Bronchial epithelial cell (primary cell): ENCODE measurements at regions not wholly inside any gene's neighbourhood (a gene's known extent, or its start where the extent isn't known, plus 50 kb on each side); places are given as distances from the start of the nearest gene placed in this dataset.
A peak's percentile ranks its signal among the peaks of the same experiment; 100 is the strongest.

Experiments used
- DNase-seq: peaks from one replicate; pipeline ENCODE4 v3.0.0-alpha.2; 2010; ENCODE audit warnings: low read depth
- FAIRE-seq: peaks from 2 replicates; lab custom pipeline; 2011; peaks lifted over from hg19 to GRCh38; lab: Jason Lieb, UNC
- H3K27me3 ChIP-seq: 2 replicates; pipeline ENCODE4 v1.5.1; 2011; ENCODE audit warnings: low read length; ENCODE audit not compliant: control insufficient read depth, insufficient read depth
- H3K36me3 ChIP-seq: 2 replicates; pipeline ENCODE4 v1.5.1; 2011; ENCODE audit warnings: low read length; ENCODE audit not compliant: control insufficient read depth, insufficient read depth
- H3K4me3 ChIP-seq: 2 replicates; pipeline ENCODE4 v1.5.1; 2011; ENCODE audit warnings: mild to moderate bottlenecking, low read depth, low read length, control low read depth
- TF ChIP-seq, protein P1 (sequence below): IDR thresholded peaks from 2 replicates; pipeline ENCODE4 v1.5.1; 2011; ENCODE audit warnings: mild to moderate bottlenecking, moderate library complexity, low read length, control low read depth, inconsistent platforms; ENCODE audit not compliant: insufficient read depth, severe bottlenecking

DNA sequence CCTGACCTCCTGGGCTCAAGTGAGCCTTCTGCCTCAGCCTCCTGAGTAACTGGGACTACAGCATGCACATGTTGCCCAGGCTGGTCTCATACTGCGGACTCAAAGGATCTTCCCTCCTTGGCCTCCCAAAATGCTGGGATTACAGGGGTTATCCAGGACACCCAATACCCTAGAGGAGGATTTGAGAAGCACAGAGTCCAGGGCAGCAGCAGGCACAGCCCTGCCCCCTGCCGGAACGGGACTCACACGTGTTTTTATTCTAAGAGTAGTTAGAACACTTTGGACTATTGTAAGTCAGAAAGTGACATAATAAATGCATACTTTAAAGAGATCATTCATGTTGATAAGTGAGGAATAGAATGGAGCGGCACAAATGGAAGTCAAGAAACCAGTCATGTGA lies 80.2 kb downstream of the C6orf118 start:
- H3K27me3 ChIP-seq: no peaks in the 10 kb centered on the region
- H3K36me3 ChIP-seq: no peaks in the 10 kb centered on the region
- DNase-seq: no peak
- no peak for FAIRE-seq
- no peak overlapping the region for H3K4me3 ChIP-seq
- TF ChIP-seq, protein P1, sequence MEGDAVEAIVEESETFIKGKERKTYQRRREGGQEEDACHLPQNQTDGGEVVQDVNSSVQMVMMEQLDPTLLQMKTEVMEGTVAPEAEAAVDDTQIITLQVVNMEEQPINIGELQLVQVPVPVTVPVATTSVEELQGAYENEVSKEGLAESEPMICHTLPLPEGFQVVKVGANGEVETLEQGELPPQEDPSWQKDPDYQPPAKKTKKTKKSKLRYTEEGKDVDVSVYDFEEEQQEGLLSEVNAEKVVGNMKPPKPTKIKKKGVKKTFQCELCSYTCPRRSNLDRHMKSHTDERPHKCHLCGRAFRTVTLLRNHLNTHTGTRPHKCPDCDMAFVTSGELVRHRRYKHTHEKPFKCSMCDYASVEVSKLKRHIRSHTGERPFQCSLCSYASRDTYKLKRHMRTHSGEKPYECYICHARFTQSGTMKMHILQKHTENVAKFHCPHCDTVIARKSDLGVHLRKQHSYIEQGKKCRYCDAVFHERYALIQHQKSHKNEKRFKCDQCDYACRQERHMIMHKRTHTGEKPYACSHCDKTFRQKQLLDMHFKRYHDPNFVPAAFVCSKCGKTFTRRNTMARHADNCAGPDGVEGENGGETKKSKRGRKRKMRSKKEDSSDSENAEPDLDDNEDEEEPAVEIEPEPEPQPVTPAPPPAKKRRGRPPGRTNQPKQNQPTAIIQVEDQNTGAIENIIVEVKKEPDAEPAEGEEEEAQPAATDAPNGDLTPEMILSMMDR: no peak

GRCh38 chr6:165227644-165228329 lies 81.6 kb downstream of the C6orf118 start:
- no peaks in the 10 kb centered on the region for H3K36me3 ChIP-seq
- FAIRE-seq: no peak
- TF ChIP-seq, protein P1: no peak
- no peaks in the 10 kb centered on the region for H3K27me3 ChIP-seq
- no peak overlapping the region for H3K4me3 ChIP-seq
- DNase-seq: peak; percentile 85

DNA sequence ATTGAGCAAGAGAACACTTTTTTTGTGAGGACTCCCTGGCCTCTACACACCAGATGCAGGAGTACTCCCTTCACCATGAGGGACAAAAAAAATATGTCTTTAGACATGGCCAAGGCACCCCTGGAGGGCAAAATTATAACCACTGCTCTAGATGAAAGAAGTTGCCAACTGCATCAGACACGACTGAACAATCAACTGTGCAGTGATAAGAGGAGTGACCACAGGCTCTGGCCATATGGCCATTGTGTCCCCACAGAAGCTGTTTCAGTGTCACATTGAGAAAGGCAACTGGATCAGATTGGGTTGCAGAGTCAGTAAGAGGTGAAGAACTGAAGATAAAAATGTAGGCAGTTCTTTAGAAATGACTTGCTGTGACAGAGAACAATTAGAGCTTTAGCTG lies 85.7 kb downstream of the C6orf118 start:
- TF ChIP-seq, protein P1: no peak
- no peak overlapping the region for H3K4me3 ChIP-seq
- H3K36me3 ChIP-seq: no peaks in the 10 kb centered on the region
- no peaks in the 10 kb centered on the region for H3K27me3 ChIP-seq
- DNase-seq (no peak), FAIRE-seq (no peak)

DNA sequence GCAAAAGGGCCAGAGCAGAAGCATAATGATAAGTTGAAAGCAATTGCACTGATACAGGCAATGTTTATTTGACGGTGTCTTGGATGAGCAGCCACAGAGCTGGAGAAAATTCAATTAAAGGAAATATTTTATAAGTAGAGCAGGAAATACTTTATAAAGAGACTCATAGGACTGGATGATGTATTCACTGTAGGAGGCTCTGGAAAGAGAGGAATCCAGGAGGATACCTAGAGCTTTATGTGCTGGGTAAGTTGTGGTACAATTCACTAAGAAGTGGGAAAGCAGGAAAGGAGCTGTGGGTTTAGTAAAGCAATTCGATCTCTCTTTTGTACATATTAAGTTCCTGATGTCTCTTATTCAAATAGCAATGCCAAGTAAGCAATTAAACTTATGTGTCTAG lies 86.3 kb downstream of the C6orf118 start:
- Histone ChIP-seq H3K27me3 (no peaks in the 10 kb centered on the region), H3K36me3 (no peaks in the 10 kb centered on the region), H3K4me3 (no peak overlapping the region)
- DNase-seq (no peak), FAIRE-seq (no peak)
- TF ChIP-seq, protein P1: no peak

DNA sequence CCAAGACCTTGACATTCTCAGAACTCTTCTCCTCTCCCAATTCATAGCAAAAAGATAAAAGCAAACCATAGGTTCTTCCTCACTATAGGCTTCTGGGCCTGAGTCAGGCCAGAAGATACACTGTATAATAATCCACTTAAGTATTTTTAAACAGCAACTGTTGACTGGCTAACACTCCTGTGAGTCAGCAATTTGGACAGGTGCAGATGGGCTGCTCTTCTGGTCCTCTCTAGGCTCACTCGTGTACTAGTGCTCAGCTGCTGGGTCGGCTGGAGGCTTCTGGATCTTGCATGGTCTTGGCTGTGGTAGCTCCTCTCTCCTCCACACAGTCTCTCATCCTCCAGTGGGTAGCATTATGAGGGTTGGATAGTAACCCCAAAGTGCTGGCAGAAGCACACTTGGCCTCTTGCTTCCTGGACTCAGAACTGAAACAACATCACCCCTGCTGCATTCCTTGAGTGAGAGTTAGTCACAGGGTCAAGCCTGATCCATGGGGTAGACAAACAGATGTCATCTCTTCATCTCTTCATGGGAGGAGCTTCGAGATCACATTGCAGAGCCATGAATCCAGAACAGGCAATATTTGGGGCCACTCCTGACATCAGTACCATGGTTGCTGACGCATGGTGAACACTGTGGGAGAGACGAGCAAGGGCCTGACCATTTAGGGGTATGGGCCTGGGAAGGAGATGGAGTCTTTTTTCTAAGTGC lies 86.9 kb downstream of the C6orf118 start:
- no peaks in the 10 kb centered on the region for H3K27me3 ChIP-seq
- TF ChIP-seq, protein P1: no peak
- DNase-seq (no peak), FAIRE-seq (no peak)
- H3K4me3 ChIP-seq: no peak overlapping the region
- no peaks in the 10 kb centered on the region for H3K36me3 ChIP-seq
